ENCODE measurements at regions not wholly inside any gene's neighbourhood (a gene's known extent, or its start where the extent isn't known, plus 50 kb on each side); places are given as distances from the start of the nearest gene placed in this dataset.
"Not testable (repeated sequence)": the region's sequence is repeated elsewhere in the genome, so short reads cannot be mapped to it uniquely, and the experiment has no call there.

DNA sequence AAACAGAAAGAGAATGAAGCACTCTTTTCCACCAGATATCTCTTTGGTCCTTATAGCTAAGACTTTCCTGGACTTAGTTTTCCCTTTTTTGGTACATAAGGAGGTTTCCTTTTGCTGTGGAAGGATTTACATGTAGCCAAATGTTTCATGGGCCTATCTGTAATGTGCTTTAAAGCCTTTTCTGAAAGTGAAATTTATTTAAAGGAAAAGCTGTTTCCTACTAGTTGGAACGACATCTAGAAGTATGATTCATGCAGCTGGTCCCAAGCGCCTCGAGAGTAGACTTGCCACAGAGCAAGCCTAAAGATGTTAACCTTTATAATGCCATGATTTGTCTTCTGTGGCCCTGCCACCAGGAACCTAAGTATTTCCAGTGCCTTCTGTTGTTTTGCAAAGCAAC lies 390.3 kb downstream of the DLEU7 start:
- DNase-seq (ENCODE audit: low spot score), result no peak

GRCh38 chr13:50456111-50456510 lies 387.4 kb downstream of the DLEU7 start:
- no peak for DNase-seq (ENCODE audit: low spot score)

DNA sequence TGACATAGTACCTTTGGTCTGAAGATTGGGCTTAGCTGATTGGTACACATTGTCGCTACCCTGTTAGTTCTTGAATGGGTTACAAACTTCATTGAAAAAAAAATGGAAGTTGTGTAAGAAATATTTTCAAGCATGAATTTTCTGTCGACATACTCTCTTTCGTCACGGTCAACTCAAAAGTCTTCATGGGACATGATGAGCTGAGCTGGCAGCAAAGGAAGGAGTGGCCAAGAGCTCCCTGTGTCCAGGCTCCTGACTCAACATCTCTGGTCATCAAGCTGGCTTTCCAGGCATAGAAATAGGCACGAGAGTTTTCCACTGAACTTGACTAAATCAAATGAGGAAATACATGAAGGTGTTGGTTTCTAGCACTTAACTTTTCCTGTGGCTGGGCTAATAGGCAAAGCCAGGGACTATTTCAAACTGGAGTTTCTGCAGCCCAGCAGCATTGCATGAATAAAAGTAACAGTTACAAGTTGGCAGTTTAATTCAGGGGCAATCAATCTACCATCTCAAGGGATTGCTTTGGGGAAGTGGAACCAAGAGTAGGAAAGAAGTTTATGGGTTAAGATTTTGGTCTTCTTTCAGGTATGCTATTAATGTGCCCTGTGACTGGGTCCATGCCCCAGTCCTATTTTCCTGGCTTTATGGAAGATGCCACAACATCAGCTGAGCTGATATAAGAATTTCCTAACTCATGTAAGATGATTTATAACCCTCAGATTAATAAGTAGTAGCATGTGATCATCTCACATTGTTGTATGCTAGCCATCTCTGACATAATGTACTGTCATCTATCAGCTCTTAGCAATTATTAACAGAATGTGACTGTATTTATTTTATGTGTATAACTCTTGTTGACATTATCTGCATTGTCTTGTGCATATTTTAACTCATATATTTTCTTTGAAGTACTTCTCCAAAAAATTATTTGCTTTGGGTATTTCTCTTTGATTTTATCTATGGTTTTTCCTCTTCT lies 385.8 kb downstream of the DLEU7 start:
- DNase-seq (ENCODE audit: low spot score), result no peak

DNA sequence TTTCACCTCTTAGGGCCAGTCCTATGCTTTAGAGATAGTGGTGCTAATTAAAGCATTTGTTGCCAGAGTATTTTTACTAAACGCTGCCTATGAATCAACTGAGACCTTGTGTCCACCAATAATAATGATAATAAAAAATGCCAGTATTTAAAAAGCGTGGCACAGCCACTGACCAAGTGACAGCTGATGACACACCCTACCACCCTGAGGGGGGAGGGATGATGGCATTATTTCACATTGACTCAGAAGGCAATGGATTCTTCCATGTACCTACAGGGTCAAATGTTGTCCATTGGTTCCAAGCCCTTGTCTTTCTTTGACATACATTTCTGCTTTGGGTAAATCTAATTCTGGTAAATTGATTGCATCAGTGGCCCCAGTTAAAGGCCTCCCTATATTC lies 384.4 kb downstream of the DLEU7 start:
- no peak for DNase-seq (ENCODE audit: low spot score)

DNA sequence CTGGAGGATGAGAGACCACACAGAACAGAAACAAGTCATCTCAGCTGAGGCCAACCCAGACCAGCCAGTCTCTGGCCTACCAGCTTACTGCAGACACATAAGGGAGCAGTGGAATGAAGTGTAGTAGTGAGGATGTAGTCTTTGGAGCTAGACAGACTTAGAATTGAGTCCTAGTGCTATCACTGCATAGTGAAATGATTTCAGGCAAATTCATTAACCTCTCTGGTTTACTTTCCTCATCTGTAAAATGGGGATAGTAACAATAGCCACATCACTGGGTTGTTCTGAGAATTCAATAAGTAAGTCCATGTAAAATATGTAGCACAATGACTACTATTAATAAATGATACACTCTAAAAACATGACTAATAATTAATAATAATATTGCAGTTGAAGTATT lies 383.8 kb downstream of the DLEU7 start:
- no peak for DNase-seq (ENCODE audit: low spot score)

- no peak for DNase-seq (ENCODE audit: low spot score)
Observed at GRCh38 chr13:50460358-50460757, 383.1 kb downstream of the DLEU7 start.

DNA sequence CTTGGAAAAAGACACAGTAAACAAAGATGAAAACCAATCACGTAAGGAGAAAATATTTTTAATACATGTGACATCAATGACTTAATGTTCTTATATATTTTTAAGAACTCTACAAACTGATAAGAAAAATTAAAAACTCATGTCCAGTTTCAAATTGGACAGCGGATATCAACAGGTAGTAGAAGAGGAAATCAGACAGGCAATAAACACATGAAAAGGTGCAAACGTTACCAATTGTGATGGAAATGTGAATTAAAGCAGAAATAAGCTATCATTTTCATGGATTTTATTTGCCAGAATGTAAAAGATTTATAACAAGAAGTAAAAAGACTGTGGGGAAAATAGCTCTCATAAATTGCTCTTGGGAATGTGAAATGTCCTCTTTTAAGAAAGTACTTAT lies 382.3 kb downstream of the DLEU7 start:
- no peak for DNase-seq (ENCODE audit: low spot score)

- DNase-seq (ENCODE audit: low spot score), result no peak
Observed at GRCh38 chr13:50463719-50464118, 379.8 kb downstream of the DLEU7 start.

GRCh38 chr13:50464349-50465251 lies 378.9 kb downstream of the DLEU7 start:
- no peak for DNase-seq (ENCODE audit: low spot score)

GRCh38 chr13:50466456-50466855 lies 377.0 kb downstream of the DLEU7 start:
- DNase-seq (ENCODE audit: low spot score), result no peak

DNA sequence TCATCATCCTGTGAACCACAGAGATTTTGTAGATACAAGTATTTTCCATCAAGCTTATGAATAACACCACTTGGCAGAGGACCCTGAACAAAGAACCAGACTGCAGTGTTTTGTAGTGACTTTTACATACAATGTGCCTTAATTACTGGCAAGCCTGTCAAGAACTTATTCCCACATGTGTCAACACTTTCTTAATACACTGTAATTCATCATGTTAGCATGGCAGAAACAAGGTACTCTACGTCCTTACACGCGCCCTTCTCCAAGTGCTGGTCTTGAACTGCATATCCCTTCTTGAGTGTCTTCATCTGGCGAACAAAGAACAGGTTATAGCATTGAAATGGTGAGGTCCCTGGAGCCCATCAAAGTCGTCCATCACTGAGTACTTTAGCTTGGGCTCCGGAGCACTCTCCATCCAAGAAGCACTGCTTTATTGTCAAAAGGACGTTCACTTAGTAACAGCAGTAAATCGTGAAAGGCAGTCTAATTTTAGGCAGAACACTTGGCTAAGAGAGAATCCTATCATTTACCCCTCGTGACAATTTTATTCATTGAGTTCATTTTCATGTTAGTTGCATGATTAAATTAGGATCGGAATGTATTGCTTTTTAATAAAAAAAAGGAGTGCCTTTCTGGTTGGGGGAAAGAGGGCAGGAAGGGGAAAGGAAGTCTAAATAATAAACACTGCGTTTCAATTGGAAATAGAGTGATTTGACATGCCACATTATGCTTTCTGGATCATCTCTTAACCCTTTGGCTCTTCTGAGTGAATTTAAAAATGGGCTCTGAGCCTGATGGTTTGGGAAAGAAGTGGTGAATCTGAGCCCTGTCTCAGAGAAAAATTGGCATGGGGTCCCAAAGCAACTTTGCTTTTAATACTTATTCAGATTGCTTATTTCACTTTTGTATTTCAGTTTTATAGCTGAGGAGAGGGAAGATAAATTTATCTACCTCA lies 376.1 kb downstream of the DLEU7 start:
- no peak for DNase-seq (ENCODE audit: low spot score)

DNA sequence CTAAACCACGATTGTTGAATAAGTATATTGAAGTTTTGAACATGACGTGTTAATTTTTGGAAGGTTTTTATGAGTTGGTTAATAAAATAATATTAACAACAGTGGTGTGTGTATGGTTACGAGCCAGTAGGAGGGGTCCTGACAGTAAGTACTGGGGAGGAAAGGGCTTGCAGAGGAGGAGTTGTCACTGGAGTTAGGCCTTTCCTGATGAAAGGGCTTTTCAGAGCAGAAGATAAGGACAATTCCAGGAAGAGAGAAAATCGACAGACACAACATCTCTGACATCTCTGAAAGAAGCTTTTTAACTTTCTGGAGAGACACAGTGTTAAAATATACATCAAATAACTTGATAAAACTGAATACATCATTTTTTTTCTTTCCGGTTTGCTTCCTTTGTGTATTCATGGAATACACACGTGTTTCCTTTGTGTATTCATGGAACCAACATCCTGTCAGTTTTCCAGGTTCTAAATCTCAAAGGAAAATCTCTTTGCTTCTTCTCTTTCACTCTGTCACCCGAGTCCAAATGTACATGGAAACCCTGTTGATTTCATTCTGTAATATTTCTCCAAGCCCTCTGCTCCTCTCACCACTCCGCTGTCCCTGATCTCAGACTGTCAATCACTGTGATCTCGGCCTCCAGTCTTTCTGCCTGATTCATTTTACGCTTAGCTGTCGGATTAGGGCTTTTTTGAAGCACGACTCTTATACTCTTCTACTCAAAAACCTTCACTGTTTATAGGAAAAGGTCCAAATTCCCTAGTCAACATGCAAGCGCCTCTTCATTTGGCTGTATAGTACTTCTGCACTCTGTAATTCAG lies 374.4 kb downstream of the DLEU7 start:
- DNase-seq (ENCODE audit: low spot score), result no peak

GRCh38 chr13:50473050-50473449 lies 370.4 kb downstream of the DLEU7 start:
- DNase-seq (ENCODE audit: low spot score), result not testable (repeated sequence)

DNA sequence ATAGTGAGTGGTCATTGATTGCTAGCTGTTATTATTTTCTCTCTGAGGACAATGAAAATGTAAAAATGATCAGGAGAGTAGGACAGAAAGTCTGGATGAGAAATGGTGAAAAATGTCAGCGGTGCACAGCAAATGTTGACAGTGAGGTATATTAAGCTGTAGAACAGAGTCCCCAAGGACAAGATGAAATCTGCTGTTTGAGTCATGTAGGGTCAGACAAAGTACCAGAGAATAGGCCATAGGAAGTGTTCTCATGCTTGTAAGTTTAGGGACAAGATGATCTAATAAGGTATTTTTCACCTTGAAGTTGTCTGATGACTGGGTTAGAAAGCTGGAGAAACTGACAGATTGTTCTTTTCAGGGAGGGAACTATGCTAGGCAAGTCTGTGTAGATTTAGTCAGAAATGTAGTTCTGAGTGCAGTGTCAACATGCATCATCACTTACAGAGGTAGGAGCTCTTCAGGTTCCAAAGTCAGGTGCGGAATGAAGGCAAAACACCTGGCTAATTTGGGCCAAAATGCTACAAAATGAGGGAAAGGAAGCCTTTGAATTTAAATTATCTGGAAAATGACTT lies 369.3 kb downstream of the DLEU7 start:
- no peak for DNase-seq (ENCODE audit: low spot score)

GRCh38 chr13:50476577-50477285 lies 366.8 kb downstream of the DLEU7 start:
- no peak for DNase-seq (ENCODE audit: low spot score)

DNA sequence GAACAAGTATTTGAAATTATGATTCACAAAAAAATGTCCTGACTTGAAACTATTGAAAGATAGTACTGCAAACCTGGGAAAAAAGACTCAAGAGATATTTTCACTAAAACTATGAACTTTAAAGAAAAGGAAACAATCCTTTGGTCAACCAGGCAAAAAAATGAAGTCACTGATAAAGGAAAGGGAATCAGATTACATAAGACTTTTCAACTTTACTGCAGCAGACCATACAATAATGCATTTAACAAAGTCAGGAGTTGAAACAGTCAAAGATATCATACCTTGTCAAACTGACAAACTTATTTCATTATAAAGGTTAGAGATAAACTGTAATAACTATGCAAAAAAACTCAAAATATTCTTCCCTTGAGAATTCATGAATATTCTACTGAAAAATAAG lies 361.6 kb downstream of the DLEU7 start:
- DNase-seq (ENCODE audit: low spot score), result no peak

DNA sequence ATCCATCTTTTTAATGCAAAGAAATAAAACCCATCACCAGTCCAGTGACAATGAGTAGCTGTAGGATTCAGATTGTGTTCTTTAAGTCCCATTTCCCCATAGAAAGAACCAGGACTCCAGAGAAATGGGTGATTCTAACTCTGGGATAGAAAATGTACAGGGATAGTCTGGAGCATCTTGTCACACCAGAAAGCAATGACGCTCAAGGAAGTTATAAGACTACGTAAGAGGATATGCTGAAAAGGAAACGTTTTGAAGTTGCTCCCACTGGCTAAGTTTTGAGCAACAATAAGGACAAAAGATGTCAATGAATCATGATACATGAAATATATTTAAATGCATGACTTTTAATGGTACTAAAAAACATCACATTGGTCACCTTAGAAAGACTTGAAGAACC lies 360.1 kb downstream of the DLEU7 start:
- no peak for DNase-seq (ENCODE audit: low spot score)

DNA sequence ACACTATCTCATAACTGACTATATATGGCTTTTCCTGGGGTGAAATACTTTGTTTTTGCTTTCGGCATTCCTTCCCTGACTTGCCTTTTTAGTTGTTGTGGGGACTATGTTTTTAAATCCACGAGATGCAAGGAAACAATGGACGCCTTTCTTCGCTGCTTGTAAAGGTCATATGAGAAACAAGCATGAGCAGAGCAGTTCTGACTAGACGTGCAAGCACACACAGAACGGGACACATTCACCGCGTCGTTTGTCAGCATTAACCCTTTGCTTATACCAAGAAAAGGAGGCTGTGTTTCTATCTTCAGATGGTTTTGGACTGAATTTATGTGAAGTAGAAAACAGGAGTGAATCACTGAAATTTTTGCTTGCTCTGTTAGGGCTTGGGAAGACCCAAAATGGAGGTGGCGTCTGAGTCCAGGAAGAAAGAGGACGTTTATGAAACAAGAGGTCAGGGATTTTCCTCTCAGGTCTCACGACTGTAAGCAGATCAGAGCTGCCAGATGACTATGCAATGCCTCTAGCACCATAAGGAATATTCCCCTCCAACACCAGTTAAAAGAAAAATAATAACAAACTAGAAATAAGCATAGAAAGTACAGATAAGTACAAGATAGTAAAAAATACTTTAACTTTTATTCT lies 358.9 kb downstream of the DLEU7 start:
- DNase-seq (ENCODE audit: low spot score), result no peak
